Right lobe of liver (tissue), 4 donors: ENCODE measurements at regions not wholly inside any gene's neighbourhood (a gene's known extent, or its start where the extent isn't known, plus 50 kb on each side); places are given as distances from the start of the nearest gene placed in this dataset.

Source experiments
- POLR2A ChIP-seq: fragments of 450-650 bp; IDR thresholded peaks from one replicate; pipeline ENCODE4 v1.6.1; 2017; ENCODE audit warnings: antibody characterized with exemption, mild to moderate bottlenecking
- TF ChIP-seq, protein P1 (sequence below), 4 donors: fragments of 200-600 bp in 3 of 4; fragments of 450-650 bp in 1 of 4; IDR thresholded peaks; one replicate each; pipeline versions ENCODE4 v1.5.1 to v1.8.0; 2016 to 2022; ENCODE audit warnings: antibody characterized with exemption in 4 of 4, mild to moderate bottlenecking in 2 of 4
- donor health status: DM: no; HTN: no; CAD: no.
- donor health status: DM: no; HTN: no; CAD: no.
- donor health status: DM: no; HTN: yes; CAD: no.

DNA sequence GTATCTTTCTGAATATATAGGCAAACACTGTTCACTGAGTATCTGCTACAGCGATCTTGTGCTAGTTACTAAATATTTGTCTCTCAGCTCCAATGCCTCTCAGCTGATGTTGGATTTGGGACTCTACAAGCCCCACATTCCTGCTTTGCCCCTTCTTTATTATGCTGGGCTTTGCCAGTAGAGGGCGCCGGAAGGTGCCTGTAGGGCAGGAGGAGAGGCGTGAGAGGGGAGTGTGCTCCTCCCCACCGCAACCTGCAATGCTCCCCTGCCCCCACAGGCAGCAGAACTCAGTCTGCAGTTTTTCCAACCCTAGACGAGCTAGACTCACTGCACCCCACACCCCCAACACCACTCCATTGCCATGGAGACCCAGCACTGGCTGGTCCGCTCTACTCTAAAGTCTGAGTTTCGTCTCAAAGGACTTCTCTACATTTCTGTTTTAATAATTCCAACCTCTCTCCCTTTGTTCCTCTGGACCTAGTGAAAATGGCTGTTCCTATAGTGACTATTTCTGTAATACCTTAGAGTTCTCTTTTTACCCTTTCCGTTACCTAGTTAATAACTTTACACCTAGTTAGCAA, 337.6 kb downstream of the CCSER2 start:
- TF ChIP-seq, protein P1, sequence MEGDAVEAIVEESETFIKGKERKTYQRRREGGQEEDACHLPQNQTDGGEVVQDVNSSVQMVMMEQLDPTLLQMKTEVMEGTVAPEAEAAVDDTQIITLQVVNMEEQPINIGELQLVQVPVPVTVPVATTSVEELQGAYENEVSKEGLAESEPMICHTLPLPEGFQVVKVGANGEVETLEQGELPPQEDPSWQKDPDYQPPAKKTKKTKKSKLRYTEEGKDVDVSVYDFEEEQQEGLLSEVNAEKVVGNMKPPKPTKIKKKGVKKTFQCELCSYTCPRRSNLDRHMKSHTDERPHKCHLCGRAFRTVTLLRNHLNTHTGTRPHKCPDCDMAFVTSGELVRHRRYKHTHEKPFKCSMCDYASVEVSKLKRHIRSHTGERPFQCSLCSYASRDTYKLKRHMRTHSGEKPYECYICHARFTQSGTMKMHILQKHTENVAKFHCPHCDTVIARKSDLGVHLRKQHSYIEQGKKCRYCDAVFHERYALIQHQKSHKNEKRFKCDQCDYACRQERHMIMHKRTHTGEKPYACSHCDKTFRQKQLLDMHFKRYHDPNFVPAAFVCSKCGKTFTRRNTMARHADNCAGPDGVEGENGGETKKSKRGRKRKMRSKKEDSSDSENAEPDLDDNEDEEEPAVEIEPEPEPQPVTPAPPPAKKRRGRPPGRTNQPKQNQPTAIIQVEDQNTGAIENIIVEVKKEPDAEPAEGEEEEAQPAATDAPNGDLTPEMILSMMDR (IDR thresholded peaks at IDR 0.05): peak in 3 of 4 donors; percentile 38 to 45 (median 39)
- TF ChIP-seq POLR2A: no peak
